Natural killer cell treated with Interleukin-12 subunit alpha and Interleukin-12 subunit beta and Interleukin-15 and Interleukin-18, amount 100 ng/mL, for 72 hours (primary cell): ENCODE measurements at regions not wholly inside any gene's neighbourhood (a gene's known extent, or its start where the extent isn't known, plus 50 kb on each side); places are given as distances from the start of the nearest gene placed in this dataset.

Experiments
- ATAC-seq, 2 donors: fragments of 150-1000 bp; cut with Tn5 transposase in 1 of 2; sonication (Bioruptor Pico), chemical (Tn5 transposase) in 1 of 2; 2 replicates each; pipeline ENCODE4 v1.10.0; 2021
- DNase-seq: peaks from one replicate; pipeline ENCODE4 v3.0.0; 2022; ENCODE audit warnings: low spot score
- H3K27ac Mint-ChIP-seq, 2 donors: 1 replicate in 1 of 2; 2 replicates in 1 of 2; pipeline ENCODE4 v1.8.0; 2022; ENCODE audit warnings: mixed read lengths in 2 of 2, mild to moderate bottlenecking in 1 of 2, moderate library complexity in 1 of 2
- H3K27me3 Mint-ChIP-seq, 2 donors: 1 replicate in 1 of 2; 2 replicates in 1 of 2; pipeline ENCODE4 v1.8.0; 2022; ENCODE audit warnings: mixed read lengths in 2 of 2
- H3K36me3 Mint-ChIP-seq: one replicate; pipeline ENCODE4 v1.8.0; 2022; ENCODE audit warnings: mixed read lengths
- H3K4me1 Mint-ChIP-seq, 2 donors: 1 replicate in 1 of 2; 2 replicates in 1 of 2; pipeline ENCODE4 v1.8.0; 2022; ENCODE audit warnings: low read depth in 2 of 2, mixed read lengths in 2 of 2, mild to moderate bottlenecking in 1 of 2
- H3K4me3 Mint-ChIP-seq: one replicate; pipeline ENCODE4 v1.8.0; 2022; ENCODE audit warnings: mixed read lengths
- H3K9me3 Mint-ChIP-seq: 2 replicates; pipeline ENCODE4 v1.8.0; 2022; ENCODE audit warnings: mixed read lengths

- ATAC-seq (no peak), DNase-seq (no peak)
- Mint-ChIP-seq H3K27me3 (peaks cover 14 to 31% of the 10 kb centered on the region in 2 donors), H3K36me3 (no peaks in the 10 kb centered on the region), H3K9me3 (no peaks in the 10 kb centered on the region), H3K4me1 (no peaks in the 10 kb centered on the region), H3K27ac (no peak overlapping the region), H3K4me3 (no peak overlapping the region)
Measured at GRCh38 chr5:10825897-10826644, 65.0 kb upstream of the DAP start.

DNA sequence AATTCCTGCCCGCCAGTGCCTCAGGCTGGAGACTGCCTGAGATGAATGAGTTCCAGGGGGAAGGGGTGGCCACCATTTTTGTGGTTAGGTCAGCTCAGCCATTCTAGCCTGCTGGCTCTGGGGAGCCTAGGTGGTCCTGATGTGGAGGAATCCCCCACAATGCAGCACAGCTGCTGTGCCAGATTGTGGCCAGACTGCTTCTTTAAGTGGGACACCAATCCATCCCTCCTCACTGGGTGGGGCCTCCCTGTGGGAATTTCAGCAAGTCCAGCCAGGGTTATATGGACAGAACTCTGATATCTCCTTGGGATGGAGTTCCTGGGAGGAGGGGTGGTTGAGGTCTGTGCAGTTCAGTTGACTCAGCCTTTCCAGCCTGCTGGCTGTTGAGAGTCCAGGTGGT lies 51.2 kb upstream of the DAP start:
- ATAC-seq (no peak), DNase-seq (no peak)
- H3K27ac Mint-ChIP-seq = no peak overlapping the region
- H3K9me3 Mint-ChIP-seq = peaks cover 5% of the 10 kb centered on the region
- H3K4me1 Mint-ChIP-seq = no peaks in the 10 kb centered on the region
- peaks cover 24 to 46% of the 10 kb centered on the region in 2 donors for H3K27me3 Mint-ChIP-seq
- no peak overlapping the region for H3K4me3 Mint-ChIP-seq
- H3K36me3 Mint-ChIP-seq = peaks cover 8% of the 10 kb centered on the region
